IPS DF 6.9 (cell line): ENCODE measurements at regions not wholly inside any gene's neighbourhood (a gene's known extent, or its start where the extent isn't known, plus 50 kb on each side); places are given as distances from the start of the nearest gene placed in this dataset.

Source experiments
- DNase-seq: peaks from one replicate; pipeline ENCODE4 v3.0.0-alpha.2; 2013; ENCODE audit warnings: low read depth, low spot score
- H3K27ac ChIP-seq: one replicate; pipeline ENCODE4 v1.5.1; 2013; ENCODE audit warnings: low read length, control low read depth
- H3K27me3 ChIP-seq: 2 replicates; pipeline ENCODE4 v1.6.1; 2013; ENCODE audit warnings: mild to moderate bottlenecking, low read length; ENCODE audit not compliant: control insufficient read depth, insufficient read depth
- H3K36me3 ChIP-seq: 2 replicates; pipeline ENCODE4 v1.6.1; 2013; ENCODE audit warnings: low read length; ENCODE audit not compliant: control insufficient read depth, insufficient read depth
- H3K4me1 ChIP-seq: 2 replicates; pipeline ENCODE4 v1.6.1; 2013; ENCODE audit warnings: low read length; ENCODE audit not compliant: control insufficient read depth, insufficient read depth
- H3K4me3 ChIP-seq: 2 replicates; pipeline ENCODE4 v1.5.1; 2013; ENCODE audit warnings: mild to moderate bottlenecking, low read length
- H3K9me3 ChIP-seq: 2 replicates; pipeline ENCODE4 v1.6.1; 2013; ENCODE audit warnings: low read length, inconsistent platforms; ENCODE audit not compliant: control insufficient read depth, insufficient read depth
- WGBS: extraction: QIAGEN DNeasy Blood & Tissue Kit; methylation state at CpG from one replicate; pipeline ENCODE4 v1.1.7; 2013; ENCODE audit warnings: mixed read lengths, missing lambda C conversion rate; ENCODE audit not compliant: insufficient read length, insufficient coverage; 5-methylcytosine and 5-hydroxymethylcytosine counted together

GRCh38 chr14:40894846-40895245 lies 711.8 kb upstream of the LRFN5 start:
- WGBS, result no CpG with 5 or more reads among the region's 2 CpGs
- no peaks in the 10 kb centered on the region for H3K27me3 ChIP-seq
- H3K4me1 ChIP-seq, result no peaks in the 10 kb centered on the region
- H3K4me3 ChIP-seq, result no peak overlapping the region
- no peak overlapping the region for H3K27ac ChIP-seq
- H3K36me3 ChIP-seq, result no peaks in the 10 kb centered on the region
- no peak for DNase-seq
- no peaks in the 10 kb centered on the region for H3K9me3 ChIP-seq

DNA sequence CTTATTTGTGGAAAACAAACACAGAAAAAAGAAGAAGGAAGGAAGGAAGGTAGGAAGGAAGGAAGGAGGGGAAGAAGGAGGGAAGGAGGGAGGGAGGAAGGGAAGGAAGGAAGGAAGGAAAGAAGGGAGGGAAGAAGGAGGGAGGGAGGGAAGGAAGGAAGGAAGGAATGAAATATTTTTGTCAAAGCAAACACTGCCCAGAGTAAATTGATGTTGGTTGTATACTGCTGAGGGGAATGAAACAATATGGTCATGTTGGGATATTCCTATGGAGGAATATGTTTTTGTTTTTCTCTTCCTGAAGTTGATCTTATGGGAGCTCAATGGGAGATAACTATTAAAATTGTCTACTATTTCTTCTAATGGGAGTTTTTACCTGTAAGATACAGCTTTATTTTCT lies 717.5 kb upstream of the LRFN5 start:
- Histone ChIP-seq H3K27ac (no peak overlapping the region), H3K27me3 (no peaks in the 10 kb centered on the region), H3K36me3 (no peaks in the 10 kb centered on the region), H3K4me1 (no peaks in the 10 kb centered on the region), H3K9me3 (no peaks in the 10 kb centered on the region), H3K4me3 (no peak overlapping the region)
- DNase-seq, result no peak

- no peak for DNase-seq
- Histone ChIP-seq H3K27ac (no peak overlapping the region), H3K27me3 (no peaks in the 10 kb centered on the region), H3K4me3 (no peak overlapping the region), H3K36me3 (no peaks in the 10 kb centered on the region), H3K9me3 (no peaks in the 10 kb centered on the region), H3K4me1 (no peaks in the 10 kb centered on the region)
- no CpG with 5 or more reads among the region's 2 CpGs for WGBS
These were observed 718.8 kb upstream of the LRFN5 start for GRCh38 chr14:40887912-40888311.

DNA sequence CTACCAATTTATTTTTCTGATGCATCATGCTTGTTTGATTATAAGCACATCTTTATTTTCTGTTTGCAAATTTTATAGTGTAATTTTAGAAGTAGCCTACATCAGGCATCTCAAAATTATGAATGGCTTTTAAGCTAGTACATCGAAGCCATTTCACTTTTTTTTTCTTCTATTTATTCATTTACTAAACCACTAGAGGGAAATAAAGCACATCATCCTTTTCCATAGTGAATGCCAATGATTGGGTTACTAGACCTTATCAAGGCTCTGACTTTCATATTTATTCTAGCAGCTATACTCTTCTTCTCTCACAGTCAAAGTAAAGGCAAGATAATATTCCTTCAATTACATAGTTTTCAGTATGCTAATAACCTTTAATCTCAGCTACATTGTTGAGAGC lies 736.4 kb upstream of the LRFN5 start:
- WGBS, result no CpG with 5 or more reads among the region's 1 CpG
- no peak for DNase-seq
- Histone ChIP-seq H3K4me3 (no peak overlapping the region), H3K36me3 (no peaks in the 10 kb centered on the region), H3K27me3 (no peaks in the 10 kb centered on the region), H3K27ac (no peak overlapping the region), H3K4me1 (no peaks in the 10 kb centered on the region), H3K9me3 (no peaks in the 10 kb centered on the region)

DNA sequence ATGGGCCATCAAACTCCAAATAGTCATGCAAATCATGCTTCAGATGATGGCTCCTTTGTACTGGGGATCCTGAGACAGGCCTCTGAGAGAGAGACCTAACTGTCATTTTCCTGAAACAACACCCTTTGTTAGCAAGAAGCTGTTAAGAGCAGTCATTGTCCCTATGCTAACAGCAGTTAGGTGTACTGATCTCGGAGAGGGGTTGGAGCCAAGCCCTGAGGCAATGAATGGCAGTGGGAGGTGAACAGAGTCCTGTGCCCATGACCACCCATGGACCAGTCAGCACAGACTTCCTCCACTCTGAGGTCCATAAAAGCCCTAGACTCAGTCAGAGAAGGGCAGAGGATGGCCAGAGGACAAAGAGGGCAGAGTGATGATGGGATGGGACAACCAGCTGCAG lies 747.6 kb upstream of the LRFN5 start:
- no peaks in the 10 kb centered on the region for H3K9me3 ChIP-seq
- DNase-seq, result no peak
- WGBS, result no CpG with 5 or more reads among the region's 1 CpG

GRCh38 chr14:40855343-40855742 lies 751.3 kb upstream of the LRFN5 start:
- no peaks in the 10 kb centered on the region for H3K9me3 ChIP-seq
- peaks cover 3% of the 10 kb centered on the region for H3K4me1 ChIP-seq
- no peak overlapping the region for H3K27ac ChIP-seq
- H3K4me3 ChIP-seq, result no peak overlapping the region
- no CpG with 5 or more reads among the region's 6 CpGs for WGBS
- DNase-seq, result no peak
- H3K27me3 ChIP-seq, result no peaks in the 10 kb centered on the region
- H3K36me3 ChIP-seq, result no peaks in the 10 kb centered on the region

More for the DNA sequence above, 747.6 kb upstream of the LRFN5 start:
- Histone ChIP-seq H3K4me3 (no peak overlapping the region), H3K4me1 (peaks cover 3% of the 10 kb centered on the region), H3K27ac (no peak overlapping the region), H3K27me3 (no peaks in the 10 kb centered on the region), H3K36me3 (no peaks in the 10 kb centered on the region)

DNA sequence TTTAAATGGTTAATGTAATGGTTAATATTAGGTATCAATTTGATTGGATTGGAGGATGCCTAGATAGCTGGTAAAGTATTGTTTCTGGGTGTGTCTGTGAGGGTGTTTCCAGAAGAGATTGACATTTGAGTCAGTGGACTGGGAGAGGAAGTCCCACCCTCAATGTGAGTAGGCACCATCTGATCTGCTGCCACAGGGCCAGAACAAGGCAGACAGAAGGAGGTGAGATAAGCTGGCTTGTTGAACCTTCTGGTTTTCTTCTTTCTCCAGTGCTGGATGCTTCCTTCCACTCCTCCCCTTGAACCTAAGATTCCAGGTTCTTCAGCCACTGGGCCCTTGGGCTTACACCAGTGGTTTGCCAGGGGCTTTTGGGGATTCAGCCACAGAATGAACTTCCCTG lies 756.5 kb upstream of the LRFN5 start:
- Histone ChIP-seq H3K4me1 (no peaks in the 10 kb centered on the region), H3K9me3 (no peaks in the 10 kb centered on the region), H3K4me3 (no peak overlapping the region), H3K36me3 (no peaks in the 10 kb centered on the region), H3K27me3 (no peaks in the 10 kb centered on the region), H3K27ac (no peak overlapping the region)
- DNase-seq, result no peak

- no peaks in the 10 kb centered on the region for H3K36me3 ChIP-seq
- no peaks in the 10 kb centered on the region for H3K27me3 ChIP-seq
- no peaks in the 10 kb centered on the region for H3K4me1 ChIP-seq
- H3K9me3 ChIP-seq, result no peaks in the 10 kb centered on the region
- H3K4me3 ChIP-seq, result no peak overlapping the region
- no peak for DNase-seq
- H3K27ac ChIP-seq, result no peak overlapping the region
These were observed 759.2 kb upstream of the LRFN5 start for GRCh38 chr14:40847480-40847879.

GRCh38 chr14:40842816-40843215 lies 763.9 kb upstream of the LRFN5 start:
- no peaks in the 10 kb centered on the region for H3K27me3 ChIP-seq
- no peaks in the 10 kb centered on the region for H3K36me3 ChIP-seq
- no peak for DNase-seq
- H3K27ac ChIP-seq, result no peak overlapping the region
- H3K4me3 ChIP-seq, result no peak overlapping the region
- H3K9me3 ChIP-seq, result no peaks in the 10 kb centered on the region
- H3K4me1 ChIP-seq, result no peaks in the 10 kb centered on the region

DNA sequence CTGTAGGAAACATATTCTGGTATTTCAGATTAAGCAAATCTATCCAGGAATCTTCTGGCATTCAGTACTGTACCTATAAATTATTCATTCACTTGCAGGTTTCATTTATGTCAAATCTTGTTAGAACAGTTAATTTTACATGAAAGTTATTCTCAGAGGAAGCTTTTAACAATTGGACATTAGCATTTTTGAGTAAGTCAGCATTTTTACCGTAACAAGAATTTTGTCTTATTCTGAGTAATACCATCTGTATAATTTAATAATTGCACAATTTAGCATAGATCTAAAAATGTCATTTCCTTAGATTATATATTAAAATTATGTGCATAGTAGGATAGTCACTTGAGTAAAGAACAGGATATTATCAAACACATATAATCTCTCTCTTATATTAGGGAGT lies 764.8 kb upstream of the LRFN5 start:
- no peak for DNase-seq
- H3K27me3 ChIP-seq, result no peaks in the 10 kb centered on the region
- no CpG with 5 or more reads among the region's 1 CpG for WGBS
- no peaks in the 10 kb centered on the region for H3K36me3 ChIP-seq
- no peaks in the 10 kb centered on the region for H3K9me3 ChIP-seq
- H3K4me1 ChIP-seq, result no peaks in the 10 kb centered on the region
- no peak overlapping the region for H3K27ac ChIP-seq
- no peak overlapping the region for H3K4me3 ChIP-seq

DNA sequence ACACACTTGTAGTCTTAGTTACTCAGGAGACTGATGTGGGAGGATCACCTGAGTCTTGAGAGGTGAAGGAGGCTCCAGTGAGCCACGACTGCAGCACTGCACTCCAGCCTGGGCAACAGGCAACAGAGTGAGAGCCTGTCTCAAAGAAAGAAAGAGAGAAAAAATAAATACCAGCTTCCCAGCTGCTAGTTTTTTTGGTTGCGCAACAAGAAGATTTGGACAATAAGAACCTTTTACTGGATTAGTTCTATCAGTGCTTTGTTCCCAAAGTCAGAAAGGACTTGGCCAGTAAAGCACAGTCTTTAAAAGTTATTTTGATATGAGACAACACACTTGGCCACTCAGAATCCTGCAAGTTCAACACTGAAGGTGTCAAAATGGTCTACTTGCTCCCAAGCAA lies 768.1 kb upstream of the LRFN5 start:
- no CpG with 5 or more reads among the region's 2 CpGs for WGBS
- H3K27ac ChIP-seq, result no peak overlapping the region
- no peaks in the 10 kb centered on the region for H3K4me1 ChIP-seq
- H3K4me3 ChIP-seq, result no peak overlapping the region
- no peaks in the 10 kb centered on the region for H3K9me3 ChIP-seq
- H3K27me3 ChIP-seq, result no peaks in the 10 kb centered on the region
- H3K36me3 ChIP-seq, result no peaks in the 10 kb centered on the region
- no peak for DNase-seq

GRCh38 chr14:40806471-40806870 lies 800.2 kb upstream of the LRFN5 start:
- no peaks in the 10 kb centered on the region for H3K9me3 ChIP-seq
- H3K4me1 ChIP-seq, result no peaks in the 10 kb centered on the region
- no peaks in the 10 kb centered on the region for H3K36me3 ChIP-seq
- H3K27ac ChIP-seq, result no peak overlapping the region
- H3K27me3 ChIP-seq, result no peaks in the 10 kb centered on the region
- H3K4me3 ChIP-seq, result no peak overlapping the region
- no peak for DNase-seq
